K562 (cell line): ENCODE measurements at regions not wholly inside any gene's neighbourhood (a gene's known extent, or its start where the extent isn't known, plus 50 kb on each side); places are given as distances from the start of the nearest gene placed in this dataset.

ENCODE experiments used
- ATAC-seq: fragments of 200-7000 bp; cut with Tn5 transposase; 3 replicates; pipeline ENCODE4 v1.9.1; 2020; ENCODE audit warnings: moderate library complexity
- BruUV-seq: library from RNA; stranded (reverse); fragments of 400-500 nt; replicated peaks from 2 replicates; lab custom pipeline; 2021; lab: Mats Ljungman, UMichigan
- CTCF ChIA-PET: fragments of 300-600 bp; formaldehyde crosslinking; extraction: SDS; loops from one replicate; lab custom pipeline; 2021; ENCODE audit warnings: low intra/inter-chr PET ratio; lab: Yijun Ruan, JAX
- POLR2A ChIA-PET: fragments of 300-600, 350-650 bp; sonication (Branson Sonifier 250); formaldehyde crosslinking; extraction: SDS; loops from one replicate; lab custom pipeline; 2021; ENCODE audit warnings: antibody characterized with exemption, inconsistent platforms; lab: Yijun Ruan, JAX
- DNase-seq, 4 experiments: peaks; one replicate each; pipeline versions ENCODE4 v3.0.0 to v3.0.0-alpha.2; 2011 to 2018; ENCODE audit warnings: low spot score in 3 of 4, mixed read lengths in 3 of 4; ENCODE audit errors: extremely low read depth in 1 of 4
- FAIRE-seq: peaks from 2 replicates; lab custom pipeline; 2011; peaks lifted over from hg19 to GRCh38; lab: Jason Lieb, UNC
- H2AFZ ChIP-seq: 2 replicates; pipeline ENCODE4 v1.6.0; 2011; ENCODE audit warnings: low read depth, low read length, control low read depth, inconsistent platforms
- H3K27ac ChIP-seq: fragments of 200-600 bp; 3 replicates; pipeline ENCODE4 v1.8.0; 2011; ENCODE audit warnings: low read depth, mild to moderate bottlenecking, control low read depth, inconsistent platforms, low read length, moderate library complexity, mixed read lengths; ENCODE audit errors: extremely low read depth
- H3K27me3 ChIP-seq, 2 experiments: fragments of 300-600 bp in 1 of 2; 2 replicates in 1 of 2; 3 replicates in 1 of 2; pipeline versions ENCODE4 v1.6.0 to v1.8.0; 2011; ENCODE audit warnings: inconsistent platforms in 2 of 2, low read length in 2 of 2, mild to moderate bottlenecking in 1 of 2, mixed read lengths in 1 of 2, moderate library complexity in 1 of 2; ENCODE audit not compliant: control insufficient read depth in 2 of 2, insufficient read depth in 2 of 2
- H3K36me3 ChIP-seq: fragments of 300-600 bp; 3 replicates; pipeline ENCODE4 v1.8.0; 2011; ENCODE audit warnings: mild to moderate bottlenecking, low read length, inconsistent platforms; ENCODE audit not compliant: control insufficient read depth, insufficient read depth
- H3K4me1 ChIP-seq, 2 experiments: fragments of 200-600 bp in 1 of 2; replicated peaks in 1 of 2; 2 replicates in 1 of 2; 3 replicates in 1 of 2; pipeline versions ENCODE4 v1.5.1 to v1.8.0; 2011; ENCODE audit warnings: inconsistent platforms in 2 of 2, low read length in 2 of 2, mild to moderate bottlenecking in 1 of 2, mixed read lengths in 1 of 2, moderate library complexity in 1 of 2; ENCODE audit not compliant: control insufficient read depth in 2 of 2, insufficient read depth in 2 of 2
- H3K4me2 ChIP-seq: 2 replicates; pipeline ENCODE4 v1.6.1; 2011; ENCODE audit warnings: low read length, control low read depth, inconsistent platforms, mixed read lengths; ENCODE audit not compliant: insufficient read depth
- H3K4me3 ChIP-seq: fragments of 200-600 bp; sonication (generic), shearing (Covaris generic); 2 replicates; pipeline ENCODE4 v1.5.1; 2016; ENCODE audit warnings: control low read depth, inconsistent platforms
- H3K79me2 ChIP-seq: fragments of 200-600 bp; 3 replicates; pipeline ENCODE4 v1.8.0; 2011; ENCODE audit warnings: low read length, inconsistent platforms; ENCODE audit not compliant: control insufficient read depth, insufficient read depth
- H3K9ac ChIP-seq, 2 experiments: 2 replicates each; pipeline versions ENCODE4 v1.6.0 to v1.6.1; 2011; ENCODE audit warnings: low read depth in 2 of 2, low read length in 2 of 2, control low read depth in 1 of 2, inconsistent platforms in 1 of 2, mild to moderate bottlenecking in 1 of 2, mixed read lengths in 1 of 2; ENCODE audit not compliant: insufficient read depth in 1 of 2
- H3K9me1 ChIP-seq: one replicate; pipeline ENCODE4 v1.6.0; 2011; ENCODE audit warnings: inconsistent platforms, mild to moderate bottlenecking, low read length, moderate library complexity; ENCODE audit not compliant: control insufficient read depth, insufficient read depth
- H3K9me3 ChIP-seq: replicated peaks from 2 replicates; pipeline ENCODE4 v1.5.1; 2011; ENCODE audit warnings: low read depth, low read length, inconsistent platforms; ENCODE audit not compliant: control insufficient read depth, insufficient read depth
- H4K20me1 ChIP-seq: replicated peaks from 2 replicates; pipeline ENCODE4 v1.6.1; 2011; ENCODE audit warnings: low read length, inconsistent platforms, mixed read lengths; ENCODE audit not compliant: control insufficient read depth, insufficient read depth
- ATF3 ChIP-seq, 2 experiments: fragments of 450-650 bp in 1 of 2; sonication (generic) in 1 of 2; formaldehyde crosslinking in 1 of 2; IDR thresholded peaks in 1 of 2; conservative IDR thresholded peaks in 1 of 2; 2 replicates each; pipeline versions ENCODE4 v1.6.1 to v1.8.1; 2016 to 2023; ENCODE audit warnings: mild to moderate bottlenecking in 2 of 2, moderate library complexity in 2 of 2, inconsistent platforms in 1 of 2, missing genetic modification reagents in 1 of 2
- CEBPG ChIP-seq, 3 experiments: fragments of 200-800 bp in 1 of 3; sonication (Bioruptor generic) in 1 of 3; sonication (generic) in 1 of 3; formaldehyde crosslinking in 1 of 3; IDR thresholded peaks in 2 of 3; conservative IDR thresholded peaks in 1 of 3; 2 replicates each; pipeline versions ENCODE4 v1.6.1 to v1.8.0; 2016 to 2022; ENCODE audit warnings: missing compliant biosample characterization in 2 of 3, missing genetic modification characterization in 2 of 3, mild to moderate bottlenecking in 1 of 3, missing genetic modification reagents in 1 of 3
- SAFB2 ChIP-seq: fragments of 200-400 bp; formaldehyde crosslinking; IDR thresholded peaks from 2 replicates; pipeline ENCODE4 v1.6.1; 2018; ENCODE audit warnings: borderline replicate concordance, low read length, low read depth, moderate library complexity; ENCODE audit not compliant: severe bottlenecking
- SRSF9 ChIP-seq: fragments of 200-400 bp; formaldehyde crosslinking; IDR thresholded peaks from 2 replicates; pipeline ENCODE4 v1.6.1; 2017; ENCODE audit warnings: low read depth, low read length, borderline replicate concordance
- ZNF143 ChIP-seq: sonication (generic); formaldehyde crosslinking; IDR thresholded peaks from 2 replicates; pipeline ENCODE4 v1.9.0; 2022; ENCODE audit warnings: mild to moderate bottlenecking, missing genetic modification reagents
- WGBS: fragments of 100-300 bp; shearing (Covaris generic); methylation state at CpG from one replicate; pipeline ENCODE4 v1.1.6; 2016; ENCODE audit warnings: low coverage, mixed read lengths; ENCODE audit not compliant: insufficient coverage; ENCODE audit errors: missing lambda C conversion rate; 5-methylcytosine and 5-hydroxymethylcytosine counted together
- in situ Hi-C: fragments of 300-500 bp; cut with MboI; formaldehyde crosslinking; loops from 4 replicates; pipeline ENCODE4 v1.15.0; 2018; ENCODE audit warnings: inconsistent platforms, mixed read lengths
- intact Hi-C: fragments of 100-400 bp; cut with micrococcal nuclease; formaldehyde crosslinking; loops from 2 replicates; pipeline ENCODE4 v1.14.2; 2022

- no peak for FAIRE-seq
Observed at GRCh38 chr13:59587030-59587429, 576.7 kb downstream of the DIAPH3 start.

GRCh38 chr13:59587971-59588716, 575.6 kb downstream of the DIAPH3 start:
- in situ Hi-C loops (no loop called here), intact Hi-C loops (no loop called here)
- Histone ChIP-seq H4K20me1 (no peaks in the 10 kb centered on the region), H3K27me3 (no peaks in the 10 kb centered on the region; a peak in 1 of 5 replicates), H3K4me1 (no peaks in the 10 kb centered on the region), H3K9me1 (no peaks in the 10 kb centered on the region), H2AFZ (no peak overlapping the region), H3K9me3 (no peaks in the 10 kb centered on the region), H3K4me2 (no peak overlapping the region), H3K36me3 (no peaks in the 10 kb centered on the region), H3K27ac (no peak overlapping the region), H3K9ac (no peak overlapping the region), H3K79me2 (no peaks in the 10 kb centered on the region), H3K4me3 (no peak overlapping the region)
- POLR2A ChIA-PET, result no interaction called here
- FAIRE-seq (no peak), DNase-seq (no peak), ATAC-seq (no peak)
- TF ChIP-seq ATF3 (IDR thresholded peaks at IDR 0.05) (peak; percentile 44), ATF3 (CRISPR knock-in tag; conservative IDR thresholded peaks at IDR 0.05) (no peak), CEBPG (CRISPR knock-in tag; IDR thresholded peaks at IDR 0.05) (no peak), CEBPG (tag; conservative IDR thresholded peaks at IDR 0.05 in 1 of 2, IDR thresholded peaks at IDR 0.05 in 1 of 2) (peak in 1 of 2 experiments; percentile 19; a peak in 1 of 4 replicates), SRSF9 (no peak), ZNF143 (CRISPR knock-in tag) (no peak)
- CTCF ChIA-PET, result no interaction called here
- BruUV-seq, result no TSS peak
- WGBS, result no CpG with 5 or more reads among the region's 1 CpG

More at GRCh38 chr13:59587030-59587429, 576.7 kb downstream of the DIAPH3 start:
- Histone ChIP-seq H3K79me2 (no peaks in the 10 kb centered on the region), H2AFZ (no peak overlapping the region), H3K4me3 (no peak overlapping the region), H3K9ac (no peak overlapping the region), H3K27me3 (no peaks in the 10 kb centered on the region; a peak in 1 of 5 replicates), H3K4me2 (no peak overlapping the region), H3K9me3 (no peaks in the 10 kb centered on the region), H4K20me1 (no peaks in the 10 kb centered on the region), H3K9me1 (no peaks in the 10 kb centered on the region), H3K4me1 (no peaks in the 10 kb centered on the region), H3K36me3 (no peaks in the 10 kb centered on the region), H3K27ac (no peak overlapping the region)
- intact Hi-C loops (no loop called here), in situ Hi-C loops (no loop called here)
- DNase-seq, result no peak
- POLR2A ChIA-PET, result no interaction called here
- 3% methylated on average over 3 of the region's 3 CpGs for WGBS
- no TSS peak for BruUV-seq
- CTCF ChIA-PET, result no interaction called here
- ATAC-seq, result no peak
- TF ChIP-seq SAFB2, result no peak
